Colonic mucosa (tissue), 4 donors: ENCODE measurements at regions not wholly inside any gene's neighbourhood (a gene's known extent, or its start where the extent isn't known, plus 50 kb on each side); places are given as distances from the start of the nearest gene placed in this dataset.

ENCODE experiments used
- DNase-seq: peaks from one replicate; pipeline ENCODE4 v3.0.0-alpha.2; 2020
- H3K27ac ChIP-seq: fragments of 200-600 bp; one replicate; pipeline ENCODE4 v1.8.0; 2021
- H3K27me3 ChIP-seq: fragments of 200-600 bp; one replicate; pipeline ENCODE4 v1.8.0; 2021
- H3K36me3 ChIP-seq: fragments of 200-600 bp; one replicate; pipeline ENCODE4 v1.8.0; 2021
- H3K4me1 ChIP-seq: fragments of 200-600 bp; one replicate; pipeline ENCODE4 v1.8.0; 2021; ENCODE audit warnings: mild to moderate bottlenecking
- H3K4me3 ChIP-seq: fragments of 200-600 bp; one replicate; pipeline ENCODE4 v1.8.0; 2021
- H3K9ac ChIP-seq, 2 donors: one replicate each; pipeline ENCODE4 v1.7.0; 2013; ENCODE audit warnings: control low read depth in 2 of 2, low read depth in 2 of 2, low read length in 2 of 2
- H3K9me3 ChIP-seq: fragments of 200-600 bp; one replicate; pipeline ENCODE4 v1.8.0; 2021
- intact Hi-C: fragments of 100-400 bp; cut with DNase I; formaldehyde crosslinking; loops from one replicate; pipeline ENCODE4 v1.14.1; 2022
- TF ChIP-seq, protein P1 (sequence below): fragments of 200-600 bp; IDR thresholded peaks from one replicate; pipeline ENCODE4 v1.8.0; 2022; ENCODE audit warnings: antibody characterized with exemption, mild to moderate bottlenecking
- donor health status: healthy.
- donor health status: DM: no; HTN: no; CAD: no.
- donor health status: DM: no; HTN: no; CAD: no.

DNA sequence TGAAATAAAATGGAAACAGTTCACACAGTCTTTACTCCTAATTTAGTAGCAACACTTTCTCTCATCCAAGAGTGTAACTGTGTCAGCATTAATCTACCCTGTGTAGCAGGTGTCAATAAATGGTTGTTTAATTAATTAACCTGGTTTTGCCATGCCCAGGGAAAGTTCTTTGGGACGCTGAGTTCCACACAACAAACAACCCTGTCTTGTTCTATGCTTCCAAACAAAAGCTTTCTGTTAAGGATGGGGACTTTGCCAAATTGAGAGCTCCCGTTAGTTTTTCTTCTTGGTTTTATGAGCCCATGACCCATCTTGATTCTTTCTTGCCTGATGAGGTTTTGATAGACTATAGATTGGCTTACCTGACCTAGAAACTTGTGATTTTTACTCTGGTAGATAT, 530.1 kb downstream of the KCNJ2 start:
- TF ChIP-seq, protein P1, sequence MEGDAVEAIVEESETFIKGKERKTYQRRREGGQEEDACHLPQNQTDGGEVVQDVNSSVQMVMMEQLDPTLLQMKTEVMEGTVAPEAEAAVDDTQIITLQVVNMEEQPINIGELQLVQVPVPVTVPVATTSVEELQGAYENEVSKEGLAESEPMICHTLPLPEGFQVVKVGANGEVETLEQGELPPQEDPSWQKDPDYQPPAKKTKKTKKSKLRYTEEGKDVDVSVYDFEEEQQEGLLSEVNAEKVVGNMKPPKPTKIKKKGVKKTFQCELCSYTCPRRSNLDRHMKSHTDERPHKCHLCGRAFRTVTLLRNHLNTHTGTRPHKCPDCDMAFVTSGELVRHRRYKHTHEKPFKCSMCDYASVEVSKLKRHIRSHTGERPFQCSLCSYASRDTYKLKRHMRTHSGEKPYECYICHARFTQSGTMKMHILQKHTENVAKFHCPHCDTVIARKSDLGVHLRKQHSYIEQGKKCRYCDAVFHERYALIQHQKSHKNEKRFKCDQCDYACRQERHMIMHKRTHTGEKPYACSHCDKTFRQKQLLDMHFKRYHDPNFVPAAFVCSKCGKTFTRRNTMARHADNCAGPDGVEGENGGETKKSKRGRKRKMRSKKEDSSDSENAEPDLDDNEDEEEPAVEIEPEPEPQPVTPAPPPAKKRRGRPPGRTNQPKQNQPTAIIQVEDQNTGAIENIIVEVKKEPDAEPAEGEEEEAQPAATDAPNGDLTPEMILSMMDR, result no peak
- intact Hi-C loops, result no loop called here
- no peaks in the 10 kb centered on the region for H3K36me3 ChIP-seq

DNA sequence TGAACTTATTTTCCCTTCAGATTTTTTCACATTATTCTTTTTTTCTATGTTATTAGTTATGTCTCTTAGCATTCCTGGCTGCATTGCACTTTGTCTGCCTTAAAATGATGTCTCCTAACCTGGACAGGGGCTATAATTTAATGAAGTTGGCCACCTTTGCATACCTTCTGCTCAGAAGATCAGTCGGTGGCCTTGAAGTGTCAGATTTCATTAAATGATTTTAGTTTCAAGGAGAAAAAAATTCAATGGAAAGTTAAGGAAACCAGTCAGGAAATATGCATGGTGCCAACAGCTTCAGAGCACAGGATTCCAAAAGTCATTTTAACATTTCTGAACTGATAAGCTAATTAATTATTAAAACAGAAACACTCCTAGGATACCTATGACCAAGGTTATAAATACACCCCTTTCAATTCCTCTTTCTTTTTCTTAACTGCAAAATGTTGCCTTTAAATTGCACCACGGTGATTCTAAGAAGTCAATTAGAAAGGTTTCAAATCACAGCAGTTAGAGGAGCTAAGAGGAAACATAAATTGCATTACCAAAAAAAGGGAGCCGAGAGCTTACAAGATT, 533.4 kb downstream of the KCNJ2 start:
- TF ChIP-seq, protein P1, result no peak
- Histone ChIP-seq H3K9ac (no peak overlapping the region), H3K9me3 (no peaks in the 10 kb centered on the region), H3K36me3 (no peaks in the 10 kb centered on the region), H3K4me3 (no peak overlapping the region), H3K4me1 (no peaks in the 10 kb centered on the region), H3K27me3 (no peaks in the 10 kb centered on the region), H3K27ac (no peak overlapping the region)
- intact Hi-C loops, result no loop called here
- DNase-seq, result no peak

More for the DNA sequence above, 530.1 kb downstream of the KCNJ2 start:
- Histone ChIP-seq H3K9me3 (no peaks in the 10 kb centered on the region), H3K27me3 (no peaks in the 10 kb centered on the region), H3K4me1 (no peaks in the 10 kb centered on the region), H3K9ac (no peak overlapping the region), H3K27ac (no peak overlapping the region), H3K4me3 (no peak overlapping the region)
- no peak for DNase-seq

DNA sequence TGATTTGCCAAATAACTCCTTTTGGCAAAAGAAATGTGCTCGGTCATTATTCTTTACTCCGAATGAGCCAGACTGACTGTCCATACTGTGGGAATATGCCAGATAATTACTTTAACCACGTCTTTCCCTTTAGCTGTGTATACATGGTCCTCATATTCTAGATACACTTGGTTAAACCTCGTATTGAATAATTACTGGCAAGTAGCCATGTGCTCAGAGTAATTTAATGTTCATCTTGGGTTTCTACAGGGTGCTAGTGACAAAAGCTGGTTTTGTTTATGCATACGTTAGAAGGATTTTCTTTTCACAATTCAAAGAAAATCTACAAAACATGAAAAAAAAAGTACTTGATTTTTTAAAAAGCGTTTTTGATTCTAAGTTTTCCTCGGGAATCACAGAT, 540.3 kb downstream of the KCNJ2 start:
- Histone ChIP-seq H3K27me3 (no peaks in the 10 kb centered on the region), H3K4me1 (no peaks in the 10 kb centered on the region), H3K9me3 (no peaks in the 10 kb centered on the region), H3K9ac (no peak overlapping the region), H3K27ac (no peak overlapping the region), H3K4me3 (no peak overlapping the region), H3K36me3 (no peaks in the 10 kb centered on the region)
- TF ChIP-seq, protein P1, result no peak
- no peak for DNase-seq
- intact Hi-C loops, result no loop called here

DNA sequence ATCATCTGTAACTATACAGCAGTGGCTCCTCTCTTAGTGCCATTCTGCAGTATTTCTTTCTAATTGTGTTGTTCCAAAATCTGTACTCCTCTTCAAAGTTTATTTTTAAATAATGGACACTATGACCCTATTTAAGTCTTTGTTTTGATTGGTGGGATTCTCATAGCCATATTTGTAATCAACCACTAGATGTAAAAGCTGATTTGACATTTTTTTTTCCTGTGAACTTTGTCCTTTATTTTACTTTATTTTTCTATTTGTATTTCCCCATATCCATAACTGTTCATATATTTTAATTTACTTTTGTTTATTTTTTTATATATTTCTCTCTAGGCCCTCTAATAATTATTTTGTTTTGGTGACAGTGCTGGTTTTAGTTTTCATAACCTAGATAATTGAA, 544.4 kb downstream of the KCNJ2 start:
- TF ChIP-seq, protein P1, result no peak
- Histone ChIP-seq H3K9me3 (no peaks in the 10 kb centered on the region), H3K4me1 (no peaks in the 10 kb centered on the region), H3K9ac (no peak overlapping the region), H3K27me3 (no peaks in the 10 kb centered on the region), H3K36me3 (no peaks in the 10 kb centered on the region), H3K27ac (no peak overlapping the region), H3K4me3 (no peak overlapping the region)
- intact Hi-C loops, result no loop called here
- no peak for DNase-seq

DNA sequence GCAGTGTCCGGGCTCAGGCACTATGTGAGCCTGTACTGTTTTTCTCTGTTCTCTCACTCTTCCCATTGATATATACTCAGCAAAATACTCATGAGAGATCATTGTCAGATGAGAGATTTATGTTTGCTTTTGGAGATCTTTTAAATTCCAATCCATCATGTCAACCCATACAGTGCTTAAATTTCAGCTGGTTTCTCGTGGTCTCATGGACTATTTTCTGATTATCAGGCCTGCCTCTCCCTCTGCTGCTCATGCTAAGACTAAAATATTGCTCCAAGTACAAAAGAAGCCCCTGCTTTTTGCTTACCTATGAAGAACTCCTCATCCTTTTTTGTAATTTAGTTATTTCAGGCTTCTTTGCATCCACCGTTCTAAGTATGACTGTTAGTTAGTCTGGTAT, 547.2 kb downstream of the KCNJ2 start:
- no peak overlapping the region for H3K27ac ChIP-seq
- H3K4me1 ChIP-seq, result no peaks in the 10 kb centered on the region
- no peak for DNase-seq
- H3K27me3 ChIP-seq, result no peaks in the 10 kb centered on the region
- no peak overlapping the region for H3K9ac ChIP-seq
- intact Hi-C loops, result no loop called here
- TF ChIP-seq, protein P1, result no peak
- H3K9me3 ChIP-seq, result no peaks in the 10 kb centered on the region
- H3K36me3 ChIP-seq, result no peaks in the 10 kb centered on the region
- H3K4me3 ChIP-seq, result no peak overlapping the region
